HEK293T (cell line): ENCODE measurements at regions not wholly inside any gene's neighbourhood (a gene's known extent, or its start where the extent isn't known, plus 50 kb on each side); places are given as distances from the start of the nearest gene placed in this dataset.

Experiments
- CTCF ChIA-PET: fragments of 350-600 bp; formaldehyde crosslinking; extraction: SDS; loops from one replicate; lab custom pipeline; 2021; ENCODE audit warnings: antibody characterized with exemption, inconsistent platforms; lab: Yijun Ruan, JAX
- POLR2A ChIA-PET: fragments of 350-600 bp; formaldehyde crosslinking; extraction: SDS; loops from one replicate; lab custom pipeline; 2020; ENCODE audit warnings: antibody characterized with exemption, inconsistent platforms; lab: Yijun Ruan, JAX
- DNase-seq: peaks from one replicate; pipeline ENCODE4 v3.0.0; 2012; ENCODE audit warnings: mixed read lengths; ENCODE audit errors: extremely low spot score
- ARNT ChIP-seq: fragments of 450-650 bp; IDR thresholded peaks from 2 replicates; pipeline ENCODE4 v1.6.1; 2017; ENCODE audit warnings: mild to moderate bottlenecking
- BHLHE40 ChIP-seq: fragments of 450-650 bp; IDR thresholded peaks from 2 replicates; pipeline ENCODE4 v1.6.1; 2016; ENCODE audit warnings: mild to moderate bottlenecking, moderate library complexity, borderline replicate concordance
- CTBP1 ChIP-seq: fragments of 450-650 bp; IDR thresholded peaks from 2 replicates; pipeline ENCODE4 v1.6.1; 2016; ENCODE audit warnings: borderline replicate concordance
- ELF4 ChIP-seq: fragments of 450-650 bp; IDR thresholded peaks from 2 replicates; pipeline ENCODE4 v1.6.1; 2017; ENCODE audit warnings: antibody characterized with exemption
- FOXA1 ChIP-seq: fragments of 450-650 bp; IDR thresholded peaks from 2 replicates; pipeline ENCODE4 v1.6.1; 2016; ENCODE audit warnings: mild to moderate bottlenecking
- FOXK2 ChIP-seq: fragments of 450-650 bp; IDR thresholded peaks from 2 replicates; pipeline ENCODE4 v1.6.1; 2016; ENCODE audit warnings: mild to moderate bottlenecking
- FOXM1 ChIP-seq: fragments of 450-650 bp; IDR thresholded peaks from 2 replicates; pipeline ENCODE4 v1.6.1; 2017; ENCODE audit warnings: mild to moderate bottlenecking, borderline replicate concordance
- HDGF ChIP-seq: fragments of 450-650 bp; IDR thresholded peaks from 2 replicates; pipeline ENCODE4 v1.6.1; 2017; ENCODE audit warnings: antibody characterized with exemption, borderline replicate concordance
- L3MBTL2 ChIP-seq: fragments of 450-650 bp; conservative IDR thresholded peaks from 2 replicates; pipeline ENCODE4 v1.6.1; 2016; ENCODE audit warnings: mild to moderate bottlenecking
- LEF1 ChIP-seq: fragments of 450-650 bp; IDR thresholded peaks from 2 replicates; pipeline ENCODE4 v1.6.1; 2017; ENCODE audit warnings: mild to moderate bottlenecking, borderline replicate concordance
- NFRKB ChIP-seq: fragments of 450-650 bp; IDR thresholded peaks from 2 replicates; pipeline ENCODE4 v1.6.1; 2016; ENCODE audit warnings: mild to moderate bottlenecking, moderate library complexity
- PKNOX1 ChIP-seq: fragments of 450-650 bp; IDR thresholded peaks from 2 replicates; pipeline ENCODE4 v1.6.1; 2016
- SP1 ChIP-seq: fragments of 450-650 bp; IDR thresholded peaks from 2 replicates; pipeline ENCODE4 v1.6.1; 2017
- SUZ12 ChIP-seq: fragments of 450-650 bp; IDR thresholded peaks from 2 replicates; pipeline ENCODE4 v1.6.1; 2016; ENCODE audit warnings: mild to moderate bottlenecking
- TARDBP ChIP-seq: fragments of 450-650 bp; IDR thresholded peaks from 2 replicates; pipeline ENCODE4 v1.6.1; 2016
- ZNF384 ChIP-seq: fragments of 450-650 bp; IDR thresholded peaks from 2 replicates; pipeline ENCODE4 v1.6.1; 2016

DNA sequence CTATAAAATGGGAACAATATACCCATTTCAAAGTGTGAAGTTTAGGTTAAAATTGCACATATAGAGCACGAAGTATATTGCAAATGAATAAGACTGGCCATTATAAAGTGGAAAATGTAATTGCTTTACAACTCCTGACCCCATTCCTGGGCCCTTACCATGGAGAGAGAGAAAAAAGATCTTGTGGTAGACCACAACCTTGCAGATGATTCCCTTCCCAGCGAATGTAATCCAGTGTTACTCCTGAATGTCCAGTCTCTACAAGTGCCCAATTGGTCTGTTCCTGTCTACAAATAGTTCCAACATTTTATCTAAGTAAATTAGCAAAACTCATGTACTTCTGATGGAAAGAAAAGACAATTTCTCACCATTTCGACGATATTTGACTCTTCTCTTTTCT is 184.1 kb upstream of the LNX1 start:
- CTCF ChIA-PET, result no interaction called here
- no peak for DNase-seq
- POLR2A ChIA-PET, result no interaction called here
- TF ChIP-seq HDGF, result no peak
- no peak for TF ChIP-seq FOXM1
- TF ChIP-seq SUZ12, result no peak
- no peak for TF ChIP-seq LEF1
- no peak for TF ChIP-seq ELF4
- no peak for TF ChIP-seq TARDBP
- no peak for TF ChIP-seq L3MBTL2
- no peak for TF ChIP-seq BHLHE40
- TF ChIP-seq CTBP1, result no peak
- no peak for TF ChIP-seq ZNF384

- no peak for DNase-seq
- POLR2A ChIA-PET, result no interaction called here
- CTCF ChIA-PET, result no interaction called here
- TF ChIP-seq LEF1 (no peak), ARNT (no peak), PKNOX1 (no peak), FOXM1 (no peak), BHLHE40 (no peak), ZNF384 (no peak), ELF4 (no peak), FOXA1 (no peak), SUZ12 (no peak), NFRKB (no peak), L3MBTL2 (no peak)
Observed at GRCh38 chr4:53771326-53771725, 180.0 kb upstream of the LNX1 start.

DNA sequence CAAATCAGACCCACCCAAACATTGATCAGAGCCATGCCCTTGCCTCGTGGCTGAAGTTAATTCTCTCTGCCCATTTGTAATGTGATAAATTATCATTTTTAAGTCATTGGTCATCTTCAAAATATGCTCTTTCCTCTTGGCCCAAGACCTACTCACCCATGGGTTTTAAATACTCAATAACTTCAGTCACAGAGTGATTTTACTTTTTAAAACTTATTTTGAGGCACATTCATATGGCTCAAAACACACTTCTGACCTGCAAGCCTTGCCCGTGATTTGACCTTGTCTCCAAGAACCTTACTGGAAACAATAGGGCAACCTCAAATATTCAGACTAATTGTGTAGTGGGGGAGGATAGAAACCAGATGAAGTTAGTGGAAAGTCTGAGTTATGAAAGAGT is 176.2 kb upstream of the LNX1 start:
- ChIA-PET POLR2A (no interaction called here), CTCF (no interaction called here)
- no peak for DNase-seq
- TF ChIP-seq ARNT (no peak), FOXA1 (no peak), BHLHE40 (no peak), ELF4 (no peak), SUZ12 (no peak), TARDBP (no peak), LEF1 (no peak), NFRKB (no peak), HDGF (no peak), FOXK2 (no peak), FOXM1 (no peak), ZNF384 (no peak), CTBP1 (no peak), PKNOX1 (no peak), L3MBTL2 (no peak), SP1 (no peak)

GRCh38 chr4:53764761-53765490 is 173.6 kb upstream of the LNX1 start:
- no peak for DNase-seq
- ChIA-PET CTCF (no interaction called here), POLR2A (interaction anchor here (1.2 kb wide), 1 partner anchor 11 kb away, joined by 3 read pairs; no protein-coding TSS in a partner anchor)
- no peak for TF ChIP-seq TARDBP

GRCh38 chr4:53763813-53764597 is 172.7 kb upstream of the LNX1 start:
- POLR2A ChIA-PET, result no interaction called here
- CTCF ChIA-PET, result no interaction called here
- TF ChIP-seq TARDBP, result no peak
- TF ChIP-seq HDGF, result no peak
- DNase-seq, result no peak

DNA sequence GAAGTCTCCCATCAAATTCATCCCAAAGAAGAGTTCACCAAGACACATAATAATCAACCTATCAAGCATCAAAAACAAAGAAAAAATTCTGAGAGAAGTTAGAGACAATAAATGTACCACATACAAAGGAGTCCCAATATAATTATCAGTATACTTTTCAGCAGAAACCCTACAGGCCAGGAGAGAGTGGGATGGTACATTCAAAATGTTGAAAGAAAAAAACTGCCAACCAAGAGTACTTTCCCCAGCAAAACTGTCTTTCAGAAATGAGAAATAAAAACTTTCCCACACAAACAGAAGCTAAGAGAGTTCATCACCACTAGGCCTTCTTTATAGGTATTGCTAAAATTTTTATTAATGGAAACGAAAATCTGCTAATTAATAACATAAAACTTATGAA is 164.4 kb upstream of the LNX1 start:
- POLR2A ChIA-PET, result no interaction called here
- DNase-seq, result no peak
- TF ChIP-seq LEF1 (no peak), NFRKB (no peak), SP1 (no peak), ZNF384 (no peak), FOXM1 (no peak), HDGF (no peak), SUZ12 (no peak), TARDBP (no peak), BHLHE40 (no peak), ELF4 (no peak)
- CTCF ChIA-PET, result no interaction called here

- TF ChIP-seq FOXK2, result no peak
- no peak for TF ChIP-seq LEF1
- TF ChIP-seq BHLHE40, result no peak
- TF ChIP-seq FOXM1, result no peak
- TF ChIP-seq PKNOX1, result no peak
- no peak for TF ChIP-seq ZNF384
- TF ChIP-seq FOXA1, result no peak
- TF ChIP-seq HDGF, result no peak
- TF ChIP-seq SUZ12, result no peak
- TF ChIP-seq NFRKB, result no peak
- TF ChIP-seq SP1, result no peak
- no peak for TF ChIP-seq TARDBP
- no peak for TF ChIP-seq ELF4
- TF ChIP-seq L3MBTL2, result no peak
- TF ChIP-seq ARNT, result no peak
- no peak for TF ChIP-seq CTBP1
- DNase-seq, result no peak
- ChIA-PET CTCF (no interaction called here), POLR2A (no interaction called here)
Observed at GRCh38 chr4:53752124-53752523, 160.8 kb upstream of the LNX1 start.
